ENCODE measurements at regions not wholly inside any gene's neighbourhood (a gene's known extent, or its start where the extent isn't known, plus 50 kb on each side); places are given as distances from the start of the nearest gene placed in this dataset.

- no peak for TF ChIP-seq TARDBP (IDR thresholded peaks at IDR 0.05)
- TF ChIP-seq ARNT (IDR thresholded peaks at IDR 0.05): no peak
- TF ChIP-seq L3MBTL2 (conservative IDR thresholded peaks at IDR 0.05): no peak
- no peak for TF ChIP-seq SUZ12 (IDR thresholded peaks at IDR 0.05)
- no peak for TF ChIP-seq BHLHE40 (IDR thresholded peaks at IDR 0.05; ENCODE audit: borderline replicate concordance)
- no peak for TF ChIP-seq HDGF (IDR thresholded peaks at IDR 0.05; ENCODE audit: borderline replicate concordance)
- no peak for TF ChIP-seq SP1 (IDR thresholded peaks at IDR 0.05)
- TF ChIP-seq FOXA1 (IDR thresholded peaks at IDR 0.05): no peak
- no peak for TF ChIP-seq FOXK2 (IDR thresholded peaks at IDR 0.05)
- TF ChIP-seq ZNF384 (IDR thresholded peaks at IDR 0.05): no peak
- TF ChIP-seq PKNOX1 (IDR thresholded peaks at IDR 0.05): no peak
These were observed 134.3 kb downstream of the ARL4A start for GRCh38 chr7:12821746-12822145.

Measured in HEK293T (cell line).